Mesenchymal stem cell (in vitro differentiated cells and primary cell): ENCODE measurements at regions not wholly inside any gene's neighbourhood (a gene's known extent, or its start where the extent isn't known, plus 50 kb on each side); places are given as distances from the start of the nearest gene placed in this dataset.
"Not testable (repeated sequence)": the region's sequence is repeated elsewhere in the genome, so short reads cannot be mapped to it uniquely, and the experiment has no call there.

Source experiments
- DNase-seq: peaks from one replicate; pipeline ENCODE4 v3.0.0-alpha.2; 2013
- H2AFZ ChIP-seq: one replicate; pipeline ENCODE4 v1.6.1; 2013; ENCODE audit warnings: low read depth, mild to moderate bottlenecking, control low read depth, inconsistent platforms, low read length, moderate library complexity
- H2AK5ac ChIP-seq: 2 replicates; pipeline ENCODE4 v1.6.1; 2013; ENCODE audit warnings: low read length, moderate library complexity, mild to moderate bottlenecking, inconsistent platforms; ENCODE audit not compliant: severe bottlenecking
- H2BK120ac ChIP-seq: one replicate; pipeline ENCODE4 v1.6.1; 2013; ENCODE audit warnings: low read depth, mild to moderate bottlenecking, inconsistent platforms, low read length, moderate library complexity
- H2BK12ac ChIP-seq, 2 experiments: one replicate each; pipeline ENCODE4 v1.6.1; 2013; ENCODE audit warnings: inconsistent platforms in 2 of 2, low read length in 2 of 2, mild to moderate bottlenecking in 2 of 2, moderate library complexity in 2 of 2, control low read depth in 1 of 2
- H2BK15ac ChIP-seq: one replicate; pipeline ENCODE4 v1.6.1; 2013; ENCODE audit warnings: mild to moderate bottlenecking, low read depth, inconsistent platforms; ENCODE audit not compliant: poor library complexity, severe bottlenecking
- H2BK5ac ChIP-seq: 2 replicates; pipeline ENCODE4 v1.6.1; 2013; ENCODE audit warnings: low read depth, mild to moderate bottlenecking, low read length, control low read depth, inconsistent platforms; ENCODE audit not compliant: poor library complexity, severe bottlenecking
- H3K14ac ChIP-seq, 2 experiments: one replicate each; pipeline ENCODE4 v1.6.1; 2013; ENCODE audit warnings: inconsistent platforms in 2 of 2, low read length in 2 of 2, control low read depth in 1 of 2, mild to moderate bottlenecking in 1 of 2, moderate library complexity in 1 of 2
- H3K18ac ChIP-seq, 2 experiments: one replicate each; pipeline ENCODE4 v1.6.1; 2013; ENCODE audit warnings: inconsistent platforms in 2 of 2, low read length in 2 of 2, control low read depth in 1 of 2, low read depth in 1 of 2, mild to moderate bottlenecking in 1 of 2
- H3K23ac ChIP-seq, 2 experiments: one replicate each; pipeline ENCODE4 v1.6.1; 2013; ENCODE audit warnings: inconsistent platforms in 2 of 2, low read length in 2 of 2, mild to moderate bottlenecking in 2 of 2, moderate library complexity in 2 of 2, control low read depth in 1 of 2
- H3K27ac ChIP-seq: 2 replicates; pipeline ENCODE4 v1.5.1; 2013; ENCODE audit warnings: mild to moderate bottlenecking, moderate library complexity, low read length, control low read depth, inconsistent platforms; ENCODE audit not compliant: poor library complexity, severe bottlenecking
- H3K27me3 ChIP-seq, 2 experiments: 2 replicates each; pipeline versions ENCODE4 v1.6.1 to v1.7.0; 2013; ENCODE audit warnings: low read length in 2 of 2, mild to moderate bottlenecking in 2 of 2, moderate library complexity in 2 of 2, control low read depth in 1 of 2, inconsistent platforms in 1 of 2; ENCODE audit not compliant: control insufficient read depth in 1 of 2, insufficient read depth in 1 of 2
- H3K36me3 ChIP-seq, 2 experiments: 2 replicates each; pipeline versions ENCODE4 v1.6.1 to v1.7.0; 2013; ENCODE audit warnings: low read length in 2 of 2, control low read depth in 1 of 2, inconsistent platforms in 1 of 2, low read depth in 1 of 2, mild to moderate bottlenecking in 1 of 2; ENCODE audit not compliant: insufficient read depth in 2 of 2, control insufficient read depth in 1 of 2
- H3K4ac ChIP-seq, 2 experiments: one replicate each; pipeline ENCODE4 v1.6.1; 2013; ENCODE audit warnings: inconsistent platforms in 2 of 2, low read length in 2 of 2, mild to moderate bottlenecking in 2 of 2, moderate library complexity in 2 of 2, control low read depth in 1 of 2, low read depth in 1 of 2
- H3K4me1 ChIP-seq: 2 replicates; pipeline ENCODE4 v1.6.1; 2013; ENCODE audit warnings: low read depth, low read length, control low read depth; ENCODE audit not compliant: control insufficient read depth, insufficient read depth
- H3K4me2 ChIP-seq: 2 replicates; pipeline ENCODE4 v1.6.1; 2013; ENCODE audit warnings: low read length, mild to moderate bottlenecking, inconsistent platforms; ENCODE audit not compliant: poor library complexity, severe bottlenecking
- H3K4me3 ChIP-seq, 2 experiments: 2 replicates each; pipeline versions ENCODE4 v1.5.1 to v1.7.0; 2013; ENCODE audit warnings: low read length in 2 of 2, mild to moderate bottlenecking in 2 of 2, control low read depth in 1 of 2, low read depth in 1 of 2; ENCODE audit not compliant: insufficient read depth in 1 of 2
- H3K79me1 ChIP-seq: replicated peaks from 2 replicates; pipeline ENCODE4 v1.6.1; 2013; ENCODE audit warnings: mild to moderate bottlenecking, control low read depth, low read length, inconsistent platforms; ENCODE audit not compliant: poor library complexity, severe bottlenecking
- H3K9ac ChIP-seq: 2 replicates; pipeline ENCODE4 v1.7.0; 2013; ENCODE audit warnings: mild to moderate bottlenecking, low read length, moderate library complexity
- H3K9me3 ChIP-seq: 2 replicates; pipeline ENCODE4 v1.7.0; 2013; ENCODE audit warnings: mild to moderate bottlenecking, low read length; ENCODE audit not compliant: control insufficient read depth
- H4K8ac ChIP-seq: one replicate; pipeline ENCODE4 v1.6.1; 2013; ENCODE audit warnings: inconsistent platforms, mild to moderate bottlenecking, low read length, moderate library complexity
- H4K91ac ChIP-seq: one replicate; pipeline ENCODE4 v1.6.1; 2013; ENCODE audit warnings: mild to moderate bottlenecking, low read length, inconsistent platforms
- WGBS: methylation state at CpG from one replicate; pipeline ENCODE4 v1.1.7; 2013; ENCODE audit warnings: mixed read lengths; 5-methylcytosine and 5-hydroxymethylcytosine counted together

DNA sequence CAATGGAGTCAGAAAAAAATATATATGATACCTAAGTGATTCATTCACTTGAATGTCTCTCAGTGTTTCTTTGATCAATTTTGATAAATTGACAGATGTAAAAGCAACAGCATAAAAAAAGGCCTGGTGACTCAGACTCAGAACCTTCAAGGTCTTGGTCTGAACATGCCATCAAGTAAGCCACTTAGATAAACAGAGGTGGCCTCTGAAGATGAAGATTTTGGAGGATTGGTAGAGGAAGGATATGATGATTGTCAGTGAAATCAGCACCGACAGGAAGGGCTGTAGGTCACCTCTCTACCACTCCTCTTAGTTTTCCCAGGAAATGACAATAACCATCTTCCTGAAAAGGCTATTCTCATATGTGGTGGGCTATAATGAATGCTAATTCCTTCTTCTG, 422.8 kb upstream of the EPHA7 start:
- H4K8ac ChIP-seq, result no peak overlapping the region
- H3K4ac ChIP-seq, result no peak overlapping the region
- H3K36me3 ChIP-seq, result no peaks in the 10 kb centered on the region
- H2AK5ac ChIP-seq, result no peak overlapping the region
- no peak overlapping the region for H3K4me3 ChIP-seq
- H3K27me3 ChIP-seq, result no peaks in the 10 kb centered on the region
- H3K9me3 ChIP-seq, result peaks cover 2% of the 10 kb centered on the region
- no CpG with 5 or more reads among the region's 1 CpG for WGBS
- H4K91ac ChIP-seq, result no peak overlapping the region
- DNase-seq, result no peak
- H3K23ac ChIP-seq, result no peak overlapping the region
- H2BK120ac ChIP-seq, result no peak overlapping the region
- no peak overlapping the region for H3K27ac ChIP-seq
- H3K4me2 ChIP-seq, result no peak overlapping the region
- no peak overlapping the region for H2BK15ac ChIP-seq
- H2BK5ac ChIP-seq, result no peak overlapping the region
- no peak overlapping the region for H3K18ac ChIP-seq
- H2AFZ ChIP-seq, result no peak overlapping the region
- no peaks in the 10 kb centered on the region for H3K79me1 ChIP-seq
- no peak overlapping the region for H2BK12ac ChIP-seq
- no peaks in the 10 kb centered on the region for H3K4me1 ChIP-seq
- no peak overlapping the region for H3K9ac ChIP-seq
- H3K14ac ChIP-seq, result no peak overlapping the region

DNA sequence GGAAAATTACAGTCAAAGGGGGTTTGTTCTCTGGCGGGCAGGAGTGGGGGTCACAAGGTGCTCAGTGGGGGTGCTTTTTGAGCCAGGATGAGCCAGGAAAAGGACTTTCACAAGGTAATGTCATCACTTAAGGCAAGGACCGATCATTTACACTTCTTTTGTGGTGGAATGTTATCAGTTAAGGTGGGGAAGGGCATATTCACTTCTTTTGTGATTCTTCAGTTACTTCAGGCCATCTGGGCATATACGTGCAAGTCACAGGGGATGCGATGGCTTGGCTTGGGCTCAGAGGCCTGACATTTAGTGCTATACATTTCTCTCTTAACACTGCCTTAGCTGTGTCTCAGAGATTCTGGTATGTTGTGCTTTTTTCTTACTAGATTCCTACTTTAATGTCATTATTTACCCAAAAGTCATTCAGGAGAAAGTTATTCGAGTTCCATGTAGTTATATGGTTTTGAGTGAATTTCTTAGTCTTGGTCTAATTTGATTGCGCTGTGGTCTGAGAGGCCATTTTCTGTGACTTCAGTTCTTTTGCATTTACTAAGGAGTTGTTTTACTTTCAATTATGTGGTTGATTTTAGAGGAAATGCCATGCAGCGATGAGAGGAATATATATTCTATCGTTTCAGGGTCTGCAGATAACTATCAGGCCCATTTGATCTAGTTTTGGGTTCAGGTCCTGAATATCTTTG, 416.2 kb upstream of the EPHA7 start:
- not testable (repeated sequence) for H3K36me3 ChIP-seq, H2AFZ ChIP-seq, H2BK12ac ChIP-seq, H3K4me3 ChIP-seq, H3K79me1 ChIP-seq, H2BK15ac ChIP-seq, H2BK120ac ChIP-seq, H3K18ac ChIP-seq, H3K14ac ChIP-seq, H3K9ac ChIP-seq, DNase-seq, H4K8ac ChIP-seq, H3K27ac ChIP-seq, H3K27me3 ChIP-seq, H3K4ac ChIP-seq, H3K23ac ChIP-seq, H2BK5ac ChIP-seq, H2AK5ac ChIP-seq, H3K4me1 ChIP-seq, H3K9me3 ChIP-seq, H3K4me2 ChIP-seq, H4K91ac ChIP-seq
- 76% methylated on average over 4 of the region's 8 CpGs for whole genome bisulfite sequencing

GRCh38 chr6:93835026-93835425, 415.7 kb upstream of the EPHA7 start:
- H3K4me2 ChIP-seq, H2AK5ac ChIP-seq, H3K4ac ChIP-seq, H3K36me3 ChIP-seq, H3K4me3 ChIP-seq, DNase-seq, H2AFZ ChIP-seq, H3K23ac ChIP-seq, H2BK12ac ChIP-seq, H3K79me1 ChIP-seq, H3K9me3 ChIP-seq, H2BK5ac ChIP-seq, H2BK15ac ChIP-seq, H3K9ac ChIP-seq, H3K18ac ChIP-seq, H2BK120ac ChIP-seq, H4K8ac ChIP-seq, H3K4me1 ChIP-seq, H4K91ac ChIP-seq, H3K14ac ChIP-seq, H3K27me3 ChIP-seq, H3K27ac ChIP-seq: not testable (repeated sequence)
- 44% methylated on average over 7 of the region's 9 CpGs for WGBS

- not testable (repeated sequence) for H3K36me3 ChIP-seq, H4K8ac ChIP-seq, H3K27me3 ChIP-seq, H3K9me3 ChIP-seq, H3K14ac ChIP-seq, H3K79me1 ChIP-seq, H2AK5ac ChIP-seq, H4K91ac ChIP-seq, H2AFZ ChIP-seq, H3K9ac ChIP-seq, H3K4me1 ChIP-seq, H3K4me2 ChIP-seq, H2BK5ac ChIP-seq, H3K27ac ChIP-seq, H3K18ac ChIP-seq, DNase-seq, H2BK120ac ChIP-seq, H3K23ac ChIP-seq, H2BK12ac ChIP-seq, H3K4me3 ChIP-seq, H2BK15ac ChIP-seq, H3K4ac ChIP-seq
- WGBS, result 31% methylated on average over 4 of the region's 12 CpGs
These were observed 414.0 kb upstream of the EPHA7 start for GRCh38 chr6:93833326-93833725.
